DMS 273 treated with DMSO at 0.1 percent for 48 hours (cell line): ENCODE measurements at regions not wholly inside any gene's neighbourhood (a gene's known extent, or its start where the extent isn't known, plus 50 kb on each side); places are given as distances from the start of the nearest gene placed in this dataset.

Source experiments
- DNase-seq: peaks from one replicate; lab custom pipeline; 2025; lab: John Stamatoyannopoulos, UW

DNA sequence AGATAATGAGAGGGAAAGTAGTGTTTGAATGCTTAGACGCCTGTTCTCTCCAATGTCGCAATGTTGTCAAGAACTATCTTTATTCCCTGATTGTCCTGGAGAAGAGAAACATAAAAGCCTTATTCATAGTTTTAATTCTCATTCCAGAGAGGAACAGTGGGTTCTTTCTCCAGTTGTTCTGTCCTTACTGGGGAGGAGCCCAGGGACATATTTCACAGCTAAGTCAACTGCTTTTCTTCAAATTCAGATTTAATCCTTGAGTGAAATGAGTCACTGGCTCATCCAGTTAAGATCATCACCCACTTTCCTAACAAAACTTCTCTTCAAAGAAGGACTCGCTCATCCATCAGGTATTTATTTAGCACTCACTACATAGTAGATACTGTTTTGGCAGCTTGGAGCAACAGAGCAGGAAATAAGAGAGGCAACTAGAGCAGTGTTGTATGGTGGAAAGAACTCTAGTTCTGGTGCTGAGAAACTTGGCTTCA, 365.7 kb upstream of the USP24 start:
- no peak for DNase-seq

DNA sequence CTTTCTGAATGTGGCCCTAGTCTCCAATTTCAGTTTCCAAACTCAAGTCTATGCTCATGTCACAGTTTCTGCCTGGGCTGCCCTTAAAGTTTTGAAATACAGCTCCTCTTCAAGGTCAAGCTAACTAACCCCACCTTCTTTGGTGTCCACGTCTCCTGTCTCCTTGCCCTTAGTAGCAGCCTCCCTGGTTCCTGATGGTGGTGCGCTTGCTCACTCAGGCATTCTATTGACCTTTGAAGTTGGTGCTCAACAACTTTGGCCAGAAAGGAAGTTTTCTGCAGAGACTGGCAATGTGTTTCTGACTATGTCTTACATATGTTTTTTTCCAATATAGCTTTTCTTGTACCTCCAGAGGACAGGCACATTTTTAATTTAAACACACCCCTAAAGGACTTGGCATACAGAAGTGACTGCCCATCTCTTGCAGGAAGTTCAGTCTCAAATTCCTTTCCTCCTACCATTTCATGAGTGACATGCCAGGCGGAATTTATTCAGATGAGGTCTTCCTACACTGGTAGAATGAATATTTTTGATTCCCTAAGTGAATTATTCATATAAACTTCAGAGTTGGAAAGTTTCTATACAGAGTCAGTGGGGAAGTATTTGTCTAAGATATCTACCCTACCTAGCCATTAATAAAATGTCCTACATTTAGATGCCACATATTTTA, 364.3 kb upstream of the USP24 start:
- no peak for DNase-seq

DNA sequence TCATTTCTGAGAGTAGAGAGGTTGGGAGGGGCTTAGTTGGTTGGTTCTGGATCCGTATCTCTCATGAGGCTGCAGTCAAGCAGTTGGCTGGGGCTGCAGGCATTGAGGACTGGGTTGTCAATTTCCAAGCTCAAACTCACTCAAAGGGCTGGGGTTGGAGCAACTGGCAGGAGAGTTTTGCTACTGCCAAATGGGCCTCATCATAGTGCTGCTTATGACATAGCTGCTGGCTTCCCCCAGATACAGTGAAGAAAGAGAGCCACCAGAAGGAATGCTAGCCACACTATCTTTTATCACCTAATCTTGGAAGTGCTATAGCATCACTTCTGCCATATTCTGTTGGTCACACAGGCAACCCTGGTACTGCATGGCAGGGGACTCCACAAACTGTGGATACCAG, 363.5 kb upstream of the USP24 start:
- no peak for DNase-seq

DNA sequence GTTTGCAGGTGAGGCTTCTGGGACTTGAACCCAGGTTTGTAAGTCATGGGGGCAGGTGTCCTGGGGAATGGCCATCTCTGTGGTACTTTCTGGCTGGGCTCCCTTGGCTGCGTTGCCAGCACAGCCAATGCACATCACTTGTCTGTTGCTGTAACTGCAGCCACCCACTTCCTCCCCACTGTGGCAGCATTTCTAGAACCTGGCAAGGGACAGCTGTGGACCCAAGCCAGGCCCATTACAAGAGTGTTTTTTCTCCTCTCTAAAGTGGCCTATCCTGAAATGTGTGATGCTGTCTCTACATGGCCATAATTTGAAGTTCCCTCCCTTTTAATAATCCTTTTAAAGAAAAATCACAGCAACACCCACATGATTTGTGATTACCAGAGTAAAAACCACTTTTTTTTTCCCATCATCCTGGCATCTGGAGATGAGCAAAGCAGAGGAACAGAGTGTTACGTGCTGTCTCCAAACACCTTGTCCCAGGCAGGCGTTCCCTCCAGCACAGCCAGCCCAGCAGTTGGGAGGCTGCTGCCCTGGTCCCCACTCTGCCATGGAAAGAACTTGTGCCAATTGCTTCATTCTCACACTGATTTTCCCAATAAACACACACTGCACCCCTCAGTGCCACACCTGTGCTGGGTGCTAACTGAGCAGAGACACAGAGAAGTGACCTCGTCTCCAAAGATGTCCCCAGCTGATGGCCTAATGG, 360.6 kb upstream of the USP24 start:
- DNase-seq = no peak

DNA sequence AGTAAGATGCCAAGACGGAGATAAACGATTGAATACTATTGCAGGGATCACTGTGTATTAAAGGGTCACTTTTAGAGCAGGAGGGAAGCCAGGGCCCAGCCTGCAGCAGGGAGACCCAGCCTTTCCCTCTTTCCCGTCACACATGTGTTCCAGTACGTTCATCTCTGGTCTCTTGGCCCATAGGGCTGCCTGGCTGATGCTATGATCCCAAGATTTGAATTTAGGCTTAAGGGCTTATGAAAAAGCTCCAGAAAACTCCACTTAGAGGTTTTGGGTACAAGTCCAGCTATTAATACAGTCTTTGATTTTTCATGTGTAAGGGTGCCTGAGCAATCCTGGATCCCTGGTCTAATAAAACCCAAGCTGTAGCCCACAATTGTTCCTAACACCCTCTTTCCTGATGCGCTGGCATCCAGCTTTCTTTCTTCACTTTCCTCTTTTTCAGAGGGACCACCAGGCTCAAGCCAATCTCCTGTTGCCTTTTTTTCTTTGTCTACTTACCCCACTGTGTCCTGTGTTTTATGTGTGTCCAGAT, 359.6 kb upstream of the USP24 start:
- DNase-seq = no peak

DNA sequence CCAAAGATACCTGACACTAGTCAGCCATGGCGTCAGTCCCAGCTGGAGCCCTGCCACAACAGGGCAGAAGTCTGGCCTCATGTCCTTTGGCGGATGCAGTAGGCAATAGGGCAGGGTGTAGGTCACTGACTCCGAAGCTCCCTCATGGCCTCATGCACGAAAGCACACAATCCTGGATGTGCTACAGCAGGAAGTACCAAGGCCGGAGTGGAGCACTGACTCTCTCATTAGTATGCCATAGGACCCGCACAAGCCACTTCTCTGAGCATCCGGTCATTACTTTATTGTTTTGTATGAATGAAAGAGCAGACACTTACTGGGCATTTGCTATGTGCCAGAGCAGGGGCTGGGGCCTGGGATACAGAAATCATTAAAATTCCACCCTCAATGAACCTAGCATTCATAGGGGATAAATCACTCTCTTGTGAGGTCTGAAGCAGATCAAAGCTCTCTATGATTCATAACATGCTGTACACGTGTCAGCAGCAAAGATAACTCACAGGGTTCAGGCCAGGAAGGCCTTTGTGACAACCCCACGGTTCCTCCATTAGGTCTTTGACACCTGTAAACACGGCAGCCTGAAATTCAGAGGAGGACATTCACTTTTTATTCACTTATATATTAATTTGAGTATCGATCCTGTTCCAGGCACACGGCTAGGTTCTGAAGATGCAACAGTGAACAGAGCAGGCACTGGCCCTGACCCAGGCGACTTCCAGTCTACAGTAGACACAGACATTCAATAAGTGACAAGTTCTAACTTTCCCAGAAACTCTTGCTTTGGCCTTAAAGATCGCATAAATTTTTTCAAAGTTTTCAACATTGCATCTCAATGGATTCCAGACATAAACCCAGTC, 357.9 kb upstream of the USP24 start:
- no peak for DNase-seq

DNA sequence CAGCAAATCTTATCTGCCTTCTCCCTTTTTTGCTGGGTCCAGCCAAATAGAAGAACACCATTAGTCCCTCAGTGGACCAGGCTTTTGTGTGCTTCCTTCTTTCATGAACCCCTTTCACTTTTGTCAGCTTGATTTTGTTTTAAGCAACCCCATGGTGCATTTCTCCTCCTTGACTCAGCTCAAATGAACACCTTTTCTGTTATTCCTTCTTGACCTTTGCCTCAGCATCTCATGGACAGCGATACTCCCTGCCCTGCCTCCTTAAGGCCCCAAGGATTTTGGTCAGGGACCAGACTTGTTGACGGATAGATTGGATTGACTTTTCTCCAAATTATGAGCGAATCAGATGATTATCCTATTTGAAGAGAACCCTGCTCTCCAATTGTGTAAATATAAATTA, 356.6 kb upstream of the USP24 start:
- no peak for DNase-seq

DNA sequence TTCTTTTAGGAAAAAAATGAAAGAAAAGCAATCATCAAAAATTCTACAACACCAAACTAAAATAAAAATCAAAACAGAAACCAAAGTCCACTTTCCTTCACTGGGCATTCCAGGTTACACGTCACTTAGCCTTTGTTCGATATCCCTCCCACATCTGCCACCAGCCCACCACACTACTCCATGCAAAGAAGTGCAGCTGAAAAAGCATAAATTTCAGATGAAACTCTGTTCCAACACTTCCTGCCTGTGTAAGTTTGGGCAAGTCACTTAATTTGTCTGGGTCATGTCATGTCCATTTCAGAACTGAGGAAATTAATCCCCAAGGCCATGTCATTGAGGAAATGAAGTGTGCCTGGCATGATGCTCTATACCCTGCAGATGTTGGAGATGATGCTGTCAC, 354.3 kb upstream of the USP24 start:
- no peak for DNase-seq

DNA sequence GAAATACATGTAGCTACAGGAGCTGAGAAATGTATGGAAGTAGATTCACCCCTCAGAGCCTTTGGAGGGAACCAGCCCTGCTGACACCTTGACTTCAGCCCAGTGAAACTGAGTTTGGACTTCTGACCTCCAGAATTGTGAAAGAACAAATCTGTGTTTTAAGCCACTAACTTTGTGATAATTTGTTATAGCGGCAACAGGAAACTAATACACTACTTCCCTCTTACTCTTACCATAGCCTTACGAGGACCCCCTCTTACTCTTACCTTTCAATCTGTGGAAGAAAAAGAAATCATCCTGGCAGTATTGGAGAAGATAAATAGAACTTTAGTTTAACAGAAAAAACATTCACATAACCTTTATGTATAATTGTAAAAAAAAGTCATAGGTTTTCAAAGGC, 353.6 kb upstream of the USP24 start:
- no peak for DNase-seq

DNA sequence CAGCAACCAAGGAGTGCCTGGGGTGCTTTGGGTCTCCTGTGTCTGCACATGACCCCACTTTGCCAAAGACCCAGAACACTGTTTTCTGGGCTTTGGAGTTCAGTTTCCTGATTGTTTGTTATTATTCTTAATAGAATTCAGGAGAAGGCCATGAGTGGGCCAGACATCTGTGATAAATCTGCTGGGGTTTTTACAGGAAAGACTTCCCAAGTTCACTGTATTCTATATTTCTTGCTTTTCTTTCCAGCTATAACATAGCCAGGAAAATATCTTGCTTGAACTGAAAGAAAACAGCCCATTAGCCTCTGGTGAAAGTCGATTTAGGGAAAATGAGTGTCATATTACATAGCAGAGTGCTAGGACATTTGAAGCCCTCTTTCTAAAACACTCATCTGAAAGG, 345.1 kb upstream of the USP24 start:
- no peak for DNase-seq

DNA sequence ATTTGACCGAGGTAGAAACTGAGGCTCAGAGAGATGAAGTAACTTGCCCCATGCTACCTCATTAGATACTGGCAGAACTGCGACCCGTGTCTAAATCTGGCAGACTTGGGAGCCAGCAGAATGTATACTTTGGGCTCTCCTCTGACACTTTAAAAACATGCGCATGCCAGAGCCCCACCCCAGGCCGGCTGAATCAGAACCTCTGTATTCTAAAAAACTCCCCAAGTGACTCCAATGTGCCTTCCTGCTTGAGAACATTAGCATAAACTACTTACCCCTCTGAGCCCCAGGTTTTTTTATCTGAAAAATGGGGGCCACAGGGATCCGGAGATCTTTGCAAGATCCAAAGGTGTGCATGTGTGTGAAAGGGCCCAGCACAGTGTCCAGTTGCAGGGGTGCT, 344.7 kb upstream of the USP24 start:
- DNase-seq = no peak

DNA sequence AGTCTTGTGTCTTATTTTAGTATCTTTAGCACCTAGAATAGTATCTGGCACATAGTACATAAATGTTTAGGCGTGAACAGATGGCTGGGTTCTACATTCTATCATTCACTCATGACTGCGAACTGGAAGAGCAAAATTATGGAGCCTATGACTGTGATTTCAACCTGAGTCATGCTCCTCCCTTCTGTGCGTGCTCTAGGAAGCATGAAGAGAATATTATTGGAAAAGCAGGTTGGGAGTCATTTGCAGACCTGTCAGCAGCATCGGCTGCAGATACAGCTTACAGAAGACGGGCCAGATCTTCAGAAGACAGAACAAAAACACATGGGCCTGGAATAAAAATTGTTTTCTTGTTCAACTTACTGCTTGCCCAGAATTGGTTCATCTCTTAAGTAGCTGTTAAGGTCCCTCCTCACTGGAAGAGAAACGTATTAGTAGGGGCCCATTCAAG, 344.0 kb upstream of the USP24 start:
- DNase-seq = peak; percentile 22

DNA sequence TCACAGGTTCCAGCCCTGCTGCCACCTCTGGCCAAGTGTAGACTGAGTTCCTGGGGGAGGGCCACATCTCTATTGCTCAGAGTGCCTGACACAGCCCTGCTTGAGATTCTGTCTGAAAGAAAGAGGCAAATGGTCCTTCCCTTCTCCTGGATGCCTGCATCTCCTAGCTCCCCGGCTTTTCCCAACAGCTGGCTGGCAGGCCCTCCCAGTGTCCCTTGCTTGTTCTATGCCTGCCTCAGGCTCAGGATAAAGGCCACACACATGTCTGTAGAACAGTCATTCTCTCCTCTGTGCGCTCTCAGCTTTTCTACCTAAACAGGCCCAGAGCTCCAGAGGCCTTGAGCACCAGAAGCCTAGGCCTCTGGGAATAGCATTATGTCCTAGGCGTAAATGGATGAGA, 343.4 kb upstream of the USP24 start:
- DNase-seq = no peak

DNA sequence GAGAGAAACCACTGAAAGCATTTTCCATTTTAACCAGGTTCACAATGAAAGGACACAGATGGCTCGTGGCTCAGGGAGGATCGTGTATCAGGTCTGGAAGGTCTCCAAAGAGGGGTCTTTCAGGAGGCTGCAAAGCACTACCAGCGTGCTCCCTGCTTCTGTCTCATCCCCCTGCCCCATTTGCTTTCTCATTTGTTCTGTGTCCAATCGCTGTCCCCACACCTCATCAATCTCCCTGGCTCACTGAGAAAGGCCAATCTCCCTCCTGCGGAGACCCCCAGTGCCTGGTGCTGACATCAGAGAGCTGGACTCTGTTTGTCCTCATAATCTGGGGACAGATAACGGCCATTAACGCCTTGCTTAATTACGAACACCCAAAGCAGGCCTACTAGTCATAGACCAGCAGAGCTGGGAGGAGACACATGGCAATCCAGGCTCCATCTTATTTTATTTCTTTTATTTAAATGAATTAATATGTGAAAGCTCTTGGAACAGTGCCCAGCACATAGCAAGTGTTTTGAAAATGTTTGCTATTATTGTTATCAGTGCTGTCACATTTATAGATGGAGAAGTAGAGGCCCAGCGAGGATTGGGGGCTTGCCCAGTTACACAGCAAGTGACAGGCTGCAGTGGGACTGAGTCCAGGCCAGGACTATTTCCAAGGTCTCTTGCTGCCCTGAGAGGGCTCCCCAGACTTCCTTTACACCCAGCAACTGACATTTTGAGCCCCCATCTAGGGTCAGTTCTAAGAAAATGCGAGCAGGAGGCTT, 341.0 kb upstream of the USP24 start:
- peak; percentile 54 for DNase-seq

DNA sequence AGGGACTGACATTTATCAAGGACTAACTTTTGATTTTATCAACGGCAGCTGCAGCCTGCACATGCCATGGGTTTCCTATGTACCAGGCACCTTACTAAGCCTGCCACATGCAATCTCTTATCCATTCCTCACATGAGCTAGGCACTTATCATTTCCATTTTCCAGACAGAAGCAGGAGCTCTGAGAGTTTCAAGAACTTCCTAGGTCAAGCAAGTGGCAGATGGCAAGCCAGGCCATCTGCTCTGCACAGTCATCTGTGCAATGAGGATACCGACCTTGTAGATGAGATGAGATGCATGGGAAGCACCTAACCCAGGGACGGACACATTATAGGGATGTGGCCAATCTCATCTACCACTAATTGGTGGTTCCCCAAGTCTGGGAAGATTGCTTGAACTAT, 339.4 kb upstream of the USP24 start:
- peak; percentile 95 for DNase-seq

DNA sequence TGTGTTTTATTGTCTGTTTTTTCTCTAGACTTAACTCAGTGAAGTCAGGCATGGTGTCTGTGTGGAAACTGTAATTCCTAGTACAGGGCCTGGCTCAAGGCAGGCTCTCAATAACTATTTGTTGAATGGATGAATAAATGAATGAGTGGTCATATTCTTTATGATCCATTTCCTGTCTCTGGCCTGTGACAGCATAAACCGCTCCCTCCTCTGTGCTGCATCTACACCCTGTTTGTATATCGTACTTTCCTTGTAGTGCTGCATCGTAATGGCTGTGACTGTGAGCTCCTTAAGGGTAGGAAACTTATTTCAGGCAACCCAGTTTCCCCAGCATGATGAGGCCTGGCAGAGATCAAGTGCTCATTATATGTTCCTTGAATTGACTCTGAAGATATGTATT, 337.5 kb upstream of the USP24 start:
- DNase-seq = no peak

DNA sequence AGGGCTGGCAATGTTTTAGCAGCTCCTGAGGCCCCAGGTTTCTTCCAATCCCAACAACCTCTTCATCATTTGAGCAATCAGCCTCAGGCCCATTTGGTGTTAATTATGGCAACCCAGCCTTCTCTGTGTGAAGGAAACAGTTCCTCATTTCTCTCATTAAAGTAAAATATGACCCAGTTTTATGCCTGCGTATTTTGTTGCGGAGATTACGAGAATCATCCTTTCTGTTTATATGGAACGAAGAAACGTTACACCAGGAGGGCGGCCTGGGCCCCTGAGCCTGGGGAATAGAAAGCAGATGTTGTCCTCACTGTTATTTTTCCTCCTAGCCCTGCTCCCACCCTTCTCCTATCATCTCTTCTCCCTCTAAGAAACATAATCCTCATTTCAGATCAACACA, 332.2 kb upstream of the USP24 start:
- DNase-seq = peak; percentile 85

DNA sequence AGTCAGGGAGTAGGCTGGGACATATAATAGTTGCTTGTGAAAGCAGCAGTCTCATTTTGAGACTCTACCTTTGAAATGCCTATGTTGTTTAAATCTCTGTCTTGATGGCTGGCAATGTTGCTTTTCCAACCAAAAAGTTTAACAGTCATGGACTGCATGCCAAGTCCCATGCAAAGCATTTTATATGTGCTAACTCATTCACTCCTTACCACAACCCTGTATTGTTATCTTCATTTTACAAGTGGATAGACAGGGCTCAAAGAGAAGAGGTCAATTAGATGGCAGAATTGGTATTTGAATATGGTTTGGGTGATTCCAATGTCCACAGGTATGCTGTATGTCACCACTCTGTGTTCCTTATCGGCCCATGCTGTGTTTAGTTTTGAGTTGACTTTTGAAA, 331.4 kb upstream of the USP24 start:
- no peak for DNase-seq

DNA sequence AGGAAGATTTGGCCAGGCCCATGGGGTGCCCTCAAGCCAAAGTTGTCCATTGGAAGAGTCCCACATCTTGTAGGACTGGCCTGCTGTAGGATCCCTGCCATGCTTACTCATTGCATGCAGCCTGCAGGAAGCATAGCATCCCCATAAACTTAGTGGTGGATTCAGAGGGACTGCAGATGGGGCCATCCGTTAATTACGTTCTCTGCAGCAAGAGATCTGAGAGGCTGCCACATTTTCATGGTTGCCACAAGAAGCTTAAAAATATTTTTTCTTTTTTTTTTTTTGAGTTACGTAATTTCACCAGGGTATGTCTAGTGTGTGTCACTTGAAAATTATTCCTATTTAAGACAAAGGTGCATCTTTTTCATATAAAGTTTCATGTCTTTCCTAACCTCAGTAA, 329.7 kb upstream of the USP24 start:
- DNase-seq = no peak

DNA sequence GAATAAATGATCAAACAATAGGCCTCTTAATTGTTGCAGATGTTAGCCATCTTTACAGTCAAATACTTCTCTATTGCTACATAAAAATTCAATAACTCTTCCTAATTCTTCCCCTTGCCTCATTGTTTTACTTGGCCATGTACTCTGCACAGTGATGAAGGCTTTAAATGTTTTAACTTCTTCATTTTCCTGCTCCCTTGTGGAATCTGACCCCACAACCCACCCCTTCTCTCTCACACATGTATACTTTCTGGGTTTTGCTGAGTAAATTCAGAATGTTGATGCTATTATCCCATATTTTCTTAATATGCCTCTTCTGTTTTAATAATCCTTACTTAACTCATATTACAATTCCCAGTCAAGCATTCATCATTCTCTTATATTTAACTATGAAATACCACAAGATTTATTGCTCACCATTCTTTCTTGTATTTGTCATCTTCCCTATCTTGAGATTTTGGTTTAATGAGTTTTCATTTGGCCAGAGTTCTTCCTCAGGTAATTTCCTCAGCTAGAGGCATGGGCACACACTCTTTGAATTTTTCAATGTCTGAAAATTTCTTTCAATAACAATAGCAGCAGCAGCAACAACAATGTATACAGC, 327.8 kb upstream of the USP24 start:
- DNase-seq = no peak

DNA sequence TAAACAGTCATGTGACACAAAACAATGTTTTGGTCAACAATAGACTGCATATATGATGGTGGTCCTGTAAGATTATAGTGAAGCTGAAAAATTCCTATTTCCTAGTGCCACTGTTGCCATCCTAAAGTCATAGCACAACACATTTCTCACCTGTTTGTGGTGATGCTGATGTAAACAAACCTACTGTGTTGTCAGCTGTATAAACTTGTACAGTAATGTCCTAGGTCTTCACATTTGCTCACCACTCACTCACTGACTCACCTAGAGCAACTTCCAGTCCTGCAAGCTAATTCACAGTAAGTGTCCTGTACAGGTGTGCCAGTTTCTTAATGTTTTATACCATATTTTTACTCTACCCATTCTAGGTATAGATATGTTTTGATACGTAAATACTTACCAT, 326.1 kb upstream of the USP24 start:
- no peak for DNase-seq
